GM12878 (cell line): ENCODE measurements at regions not wholly inside any gene's neighbourhood (a gene's known extent, or its start where the extent isn't known, plus 50 kb on each side); places are given as distances from the start of the nearest gene placed in this dataset.
"Not testable (repeated sequence)": the region's sequence is repeated elsewhere in the genome, so short reads cannot be mapped to it uniquely, and the experiment has no call there.

Source experiments
- ATAC-seq: fragments of 200-7000 bp; cut with Tn5 transposase; 3 replicates; pipeline ENCODE4 v1.9.1; 2020; ENCODE audit warnings: mild to moderate bottlenecking, moderate library complexity
- BruUV-seq: library from RNA; stranded (reverse); fragments of 400-500 nt; replicated peaks from 2 replicates; lab custom pipeline; 2021; lab: Mats Ljungman, UMichigan
- CTCF ChIA-PET: fragments of 300-600 bp; sonication (Branson Sonifier 250); formaldehyde crosslinking; extraction: SDS; loops from one replicate; lab custom pipeline; 2021; ENCODE audit warnings: inconsistent platforms; lab: Yijun Ruan, JAX
- POLR2A ChIA-PET: fragments of 350-600 bp; formaldehyde crosslinking; extraction: SDS; loops from one replicate; lab custom pipeline; 2021; ENCODE audit warnings: inconsistent platforms; lab: Charles Lee
- RAD21 ChIA-PET: fragments of 300-600 bp; sonication (Branson Sonifier 250); formaldehyde crosslinking; loops from one replicate; lab custom pipeline; 2023; ENCODE audit warnings: antibody characterized with exemption; ENCODE audit not compliant: unreplicated experiment; lab: Charles Lee
- SMC1A ChIA-PET: fragments of 300-600 bp; sonication (Branson Sonifier 250); formaldehyde crosslinking; loops from one replicate; lab custom pipeline; 2023; ENCODE audit not compliant: unreplicated experiment, uncharacterized antibody; lab: Charles Lee
- DNase-seq: peaks from one replicate; pipeline ENCODE4 v3.0.0-alpha.2; 2011; ENCODE audit warnings: low read depth, low spot score
- FAIRE-seq: peaks from 3 replicates; lab custom pipeline; 2011; peaks lifted over from hg19 to GRCh38; lab: Jason Lieb, UNC
- H2AFZ ChIP-seq: 2 replicates; pipeline ENCODE4 v1.6.0; 2011; ENCODE audit warnings: low read depth, low read length, control low read depth; ENCODE audit not compliant: control insufficient read depth
- H3K27ac ChIP-seq: 2 replicates; pipeline ENCODE4 v1.5.1; 2011; ENCODE audit warnings: control low read depth; ENCODE audit not compliant: control insufficient read depth, insufficient read depth
- H3K27me3 ChIP-seq, 2 experiments: replicated peaks in 1 of 2; 2 replicates each; pipeline versions ENCODE4 v1.6.0 to v1.6.1; 2011; ENCODE audit warnings: low read length in 1 of 2; ENCODE audit not compliant: control insufficient read depth in 2 of 2, insufficient read depth in 2 of 2
- H3K36me3 ChIP-seq, 2 experiments: 2 replicates each; pipeline ENCODE4 v1.5.1; 2011; ENCODE audit warnings: low read length in 1 of 2; ENCODE audit not compliant: control insufficient read depth in 2 of 2, insufficient read depth in 2 of 2
- H3K4me1 ChIP-seq: 2 replicates; pipeline ENCODE4 v1.6.1; 2011; ENCODE audit warnings: mild to moderate bottlenecking, low read length, moderate library complexity, mixed read lengths; ENCODE audit not compliant: control insufficient read depth, insufficient read depth
- H3K4me2 ChIP-seq: 2 replicates; pipeline ENCODE4 v1.6.0; 2011; ENCODE audit warnings: control low read depth; ENCODE audit not compliant: control insufficient read depth, insufficient read depth
- H3K4me3 ChIP-seq: fragments of 200-600 bp; sonication (generic); 2 replicates; pipeline ENCODE4 v1.5.1; 2016
- H3K79me2 ChIP-seq: 2 replicates; pipeline ENCODE4 v1.6.0; 2011; ENCODE audit warnings: low read length; ENCODE audit not compliant: control insufficient read depth, insufficient read depth
- H3K9ac ChIP-seq: 2 replicates; pipeline ENCODE4 v1.8.0; 2011; ENCODE audit warnings: low read length, control low read depth, mixed read lengths; ENCODE audit not compliant: control insufficient read depth, insufficient read depth
- H3K9me3 ChIP-seq: replicated peaks from 3 replicates; pipeline ENCODE4 v1.5.1; 2011; ENCODE audit warnings: mild to moderate bottlenecking, low read length; ENCODE audit not compliant: control insufficient read depth, insufficient read depth
- H4K20me1 ChIP-seq: 2 replicates; pipeline ENCODE4 v1.6.0; 2011; ENCODE audit not compliant: control insufficient read depth, insufficient read depth
- NR2F1 ChIP-seq: fragments of 450-650 bp; conservative IDR thresholded peaks from 2 replicates; pipeline ENCODE4 v1.6.1; 2017; ENCODE audit warnings: mild to moderate bottlenecking
- PKNOX1 ChIP-seq: fragments of 450-650 bp; IDR thresholded peaks from 2 replicates; pipeline ENCODE4 v1.6.1; 2016; ENCODE audit warnings: mild to moderate bottlenecking
- WGBS: methylation state at CpG from one replicate; pipeline ENCODE4 v1.1.6; 2016; ENCODE audit warnings: low lambda C conversion rate; ENCODE audit not compliant: insufficient replicate concordance, insufficient coverage; ENCODE audit errors: missing lambda C conversion rate; 5-methylcytosine and 5-hydroxymethylcytosine counted together
- in situ Hi-C: fragments of 300-500 bp; cut with MboI; formaldehyde crosslinking; loops from 9 replicates; pipeline ENCODE4 v1.14.3; 2018; ENCODE audit warnings: mixed read lengths
- intact Hi-C: fragments of 100-400 bp; cut with micrococcal nuclease; formaldehyde crosslinking; loops from one replicate; pipeline ENCODE4 v1.14.2; 2022; ENCODE audit not compliant: unreplicated experiment

- H2AFZ ChIP-seq = no peak overlapping the region
- DNase-seq = no peak
- H3K27me3 ChIP-seq = no peaks in the 10 kb centered on the region; a peak in 1 of 4 replicates
- no peaks in the 10 kb centered on the region for H3K79me2 ChIP-seq
- in situ Hi-C loops = no loop called here
- no TSS peak for BruUV-seq
- H3K9me3 ChIP-seq = peaks cover 3% of the 10 kb centered on the region; the same call in 2 of the 3 replicates
- no peak overlapping the region for H3K4me3 ChIP-seq
- 41% methylated on average over 6 of the region's 6 CpGs for WGBS
- TF ChIP-seq PKNOX1 (no peak), NR2F1 (peak; percentile 60)
- ChIA-PET SMC1A (interaction anchor here (1.3 to 3.0 kb wide), 6 partner anchors 43 to 138 kb away, joined by 3 to 19 read pairs (median 4); no protein-coding TSS in a partner anchor), RAD21 (interaction anchor here (1.3 to 1.5 kb wide), 2 partner anchors 102 to 471 kb away, joined by 3 to 5 read pairs; no protein-coding TSS in a partner anchor), POLR2A (no interaction called here), CTCF (interaction anchor here (1.1 to 1.7 kb wide), 5 partner anchors 42 to 978 kb away, joined by 3 to 7 read pairs (median 4); no protein-coding TSS in a partner anchor)
- ATAC-seq = peak; percentile 13; the same call in 1 of the 3 replicates
- intact Hi-C loops = no loop called here
- H3K4me2 ChIP-seq = no peak overlapping the region
- no peak overlapping the region for H3K27ac ChIP-seq
- no peak for FAIRE-seq
- no peaks in the 10 kb centered on the region; a peak in 1 of 4 replicates for H3K36me3 ChIP-seq
- H3K9ac ChIP-seq = no peak overlapping the region
- H4K20me1 ChIP-seq = no peaks in the 10 kb centered on the region
- H3K4me1 ChIP-seq = peaks cover 6% of the 10 kb centered on the region
These were observed 649.2 kb downstream of the RNF144A start for GRCh38 chr2:7566382-7566881.

- POLR2A ChIA-PET, H3K4me1 ChIP-seq, H4K20me1 ChIP-seq, FAIRE-seq, DNase-seq, H3K36me3 ChIP-seq, H2AFZ ChIP-seq, H3K27ac ChIP-seq, H3K9me3 ChIP-seq, in situ Hi-C loops, H3K27me3 ChIP-seq, H3K9ac ChIP-seq, ATAC-seq, H3K79me2 ChIP-seq, H3K4me2 ChIP-seq, BruUV-seq, H3K4me3 ChIP-seq: not testable (repeated sequence)
- 18% methylated on average over 2 of the region's 2 CpGs for WGBS
- CTCF ChIA-PET = interaction anchor here (0.7 to 1.7 kb wide), 23 partner anchors 8 to 977 kb away, joined by 3 to 9 read pairs (median 3); no protein-coding TSS in a partner anchor
- intact Hi-C loops = loop anchor here (1.0 kb wide), 1 partner anchor 140 kb away; no protein-coding TSS in a partner anchor
- RAD21 ChIA-PET = interaction anchor here (0.5 to 2.7 kb wide), 25 partner anchors 11 to 959 kb away, joined by 3 to 17 read pairs (median 3); no protein-coding TSS in a partner anchor
- SMC1A ChIA-PET = interaction anchor here (0.6 to 3.0 kb wide), 38 partner anchors 12 to 1194 kb away, joined by 3 to 19 read pairs (median 4); no protein-coding TSS in a partner anchor
These were observed 649.9 kb downstream of the RNF144A start for GRCh38 chr2:7567116-7567515.
